HG03378 (cell line): ENCODE measurements at regions not wholly inside any gene's neighbourhood (a gene's known extent, or its start where the extent isn't known, plus 50 kb on each side); places are given as distances from the start of the nearest gene placed in this dataset.

Experiments used
- ATAC-seq: cut with Tn5 transposase; IDR thresholded peaks from one replicate; pipeline ENCODE4 v1.9.1; 2021; ENCODE audit warnings: mild to moderate bottlenecking, moderate library complexity; ENCODE audit not compliant: unreplicated experiment

DNA sequence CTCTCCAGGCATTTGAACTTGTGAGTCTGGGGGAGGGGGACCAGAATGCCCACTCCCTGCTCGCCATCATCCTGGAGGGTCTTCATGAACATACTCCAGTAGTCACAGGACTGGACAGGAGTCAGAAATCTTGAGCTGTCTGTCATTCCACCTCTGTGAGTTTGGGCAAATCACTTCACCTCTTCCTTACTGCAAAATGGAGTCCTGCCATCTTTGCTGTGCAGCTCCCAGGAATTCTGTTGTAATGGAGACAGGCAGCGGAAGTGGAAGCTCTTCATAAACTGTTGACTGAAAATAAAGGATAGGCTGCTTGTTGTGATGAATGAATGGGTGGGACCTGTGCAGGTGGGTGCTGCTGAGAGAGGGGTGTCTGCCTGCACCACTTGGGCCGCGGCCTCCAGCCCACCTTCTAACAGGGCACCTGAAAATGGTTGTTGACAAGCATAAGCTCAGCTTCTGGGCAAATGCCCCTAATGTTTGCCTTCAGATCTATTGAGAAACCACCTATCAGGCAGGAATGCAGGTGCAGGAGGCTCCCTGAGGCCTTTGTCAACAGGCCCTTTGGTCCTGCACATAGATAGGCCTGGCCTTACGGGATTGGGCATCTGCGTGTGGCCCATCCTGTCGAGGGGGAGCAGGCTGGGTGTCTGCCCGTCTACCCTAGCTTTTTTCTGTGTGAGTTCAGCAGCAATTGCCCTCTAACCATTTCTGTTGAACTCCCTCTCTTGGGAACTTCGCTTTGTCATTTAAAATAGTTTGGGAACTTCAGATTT lies 321.0 kb downstream of the RPS6KC1 start:
- ATAC-seq = no peak

DNA sequence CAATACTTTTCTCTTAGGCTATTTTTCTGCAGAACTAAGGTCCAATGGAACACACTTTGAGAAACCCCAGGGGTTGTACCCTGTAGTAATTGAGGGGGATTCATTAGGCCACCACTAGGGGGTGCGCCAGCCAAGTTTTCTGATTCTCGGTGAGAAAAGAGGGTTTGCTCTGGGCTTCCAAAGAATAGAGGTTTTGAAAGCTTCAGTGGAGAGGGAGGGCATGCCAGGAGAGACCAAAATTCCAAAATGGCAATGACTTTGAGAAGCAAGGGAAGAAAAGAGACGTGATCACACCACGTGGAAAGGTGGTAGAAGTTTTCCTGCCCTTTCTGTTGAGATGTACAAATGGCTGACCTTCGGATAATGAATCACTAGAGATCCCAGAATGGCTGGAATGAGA lies 323.3 kb downstream of the RPS6KC1 start:
- peak; percentile 94 for ATAC-seq

DNA sequence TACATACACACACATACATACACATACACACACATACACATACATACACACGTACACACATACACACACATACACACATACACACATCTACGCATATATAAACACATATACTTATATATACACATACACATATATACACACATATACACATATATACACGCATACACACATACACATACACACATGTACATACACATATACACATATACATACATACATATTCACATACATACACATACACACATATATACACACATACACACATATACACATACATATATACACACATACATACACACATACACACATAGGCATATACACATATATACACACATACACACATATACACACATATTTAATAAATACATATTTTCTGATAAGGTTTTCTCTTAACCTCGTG lies 324.0 kb downstream of the RPS6KC1 start:
- ATAC-seq = no peak

DNA sequence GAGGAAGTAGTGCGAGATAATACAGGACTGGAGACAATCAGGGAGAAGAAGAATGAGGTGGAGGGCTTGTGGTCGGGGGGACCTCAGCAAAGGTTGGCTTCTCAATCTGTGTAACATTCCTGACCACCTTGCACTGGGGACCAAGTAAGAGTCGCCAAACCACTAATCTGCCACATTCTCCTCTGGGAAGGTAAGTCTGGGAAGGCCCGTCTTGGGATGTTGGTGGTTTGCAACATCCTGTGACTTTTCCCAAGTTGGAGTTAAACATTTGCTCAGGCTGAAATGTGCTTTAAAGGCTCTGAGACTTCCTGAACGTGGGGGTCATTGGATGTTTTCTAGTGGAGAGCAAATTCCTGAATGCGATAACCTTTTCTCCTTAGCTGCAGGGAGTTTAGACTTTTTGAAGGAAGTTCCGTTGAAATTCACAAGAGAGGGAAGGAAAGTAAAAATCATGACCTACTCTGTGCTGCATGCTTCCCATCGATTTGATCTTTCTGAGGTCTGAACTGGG lies 325.9 kb downstream of the RPS6KC1 start:
- no peak for ATAC-seq

GRCh38 chr1:213380865-213381264 lies 329.8 kb downstream of the RPS6KC1 start:
- ATAC-seq = no peak

DNA sequence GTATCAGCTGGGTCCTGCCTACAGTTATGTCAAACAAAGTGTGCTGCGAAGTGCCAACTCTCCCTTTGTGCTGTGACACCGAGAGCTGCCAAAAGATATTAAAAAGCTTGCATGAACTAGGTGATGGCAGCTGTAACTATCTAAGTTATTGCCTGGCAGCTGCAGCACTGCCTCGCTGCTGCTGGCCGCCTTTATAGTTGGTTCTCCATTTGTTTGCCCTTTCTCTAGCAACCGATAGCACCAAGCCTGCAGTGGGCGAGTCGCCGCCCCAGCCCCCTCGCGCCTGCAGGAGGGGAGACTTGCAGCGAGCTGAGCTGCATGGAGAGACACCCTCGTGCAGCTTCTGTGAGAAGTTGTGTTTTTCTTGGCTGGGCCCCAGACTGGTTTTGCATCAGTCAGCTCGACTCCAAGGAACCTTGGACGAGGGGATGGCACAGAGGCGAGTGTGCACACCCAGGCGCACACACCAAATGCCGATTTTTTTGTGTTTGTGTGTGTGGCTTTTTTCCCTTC lies 330.6 kb downstream of the RPS6KC1 start:
- ATAC-seq = no peak

DNA sequence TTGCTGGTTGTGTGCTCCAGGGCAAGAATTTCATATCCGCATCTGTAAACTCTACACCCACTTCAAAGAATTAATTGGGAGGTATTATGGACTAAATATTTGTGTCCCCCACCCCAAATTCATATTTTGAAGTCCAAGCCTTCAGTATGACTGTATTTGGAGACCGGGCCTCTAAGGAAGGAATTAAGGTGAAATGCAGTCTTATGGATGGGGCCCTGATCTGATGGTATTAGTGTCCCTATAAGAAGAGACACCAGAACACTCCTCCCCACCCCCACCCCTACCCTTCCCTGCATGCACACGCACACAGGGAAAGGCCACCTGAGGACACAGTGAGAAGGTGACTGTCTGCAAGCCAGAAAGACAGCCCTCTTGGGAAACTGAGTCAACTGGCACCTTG lies 332.4 kb downstream of the RPS6KC1 start:
- ATAC-seq = no peak

GRCh38 chr1:213385201-213385600 lies 334.2 kb downstream of the RPS6KC1 start:
- no peak for ATAC-seq

GRCh38 chr1:213385806-213386324 lies 334.8 kb downstream of the RPS6KC1 start:
- no peak for ATAC-seq

- ATAC-seq = no peak
Measured at GRCh38 chr1:213387380-213388015, 336.5 kb downstream of the RPS6KC1 start.

- no peak for ATAC-seq
Measured at GRCh38 chr1:213388199-213388598, 337.2 kb downstream of the RPS6KC1 start.

- no peak for ATAC-seq
Measured at GRCh38 chr1:213389061-213389581, 338.1 kb downstream of the RPS6KC1 start.

DNA sequence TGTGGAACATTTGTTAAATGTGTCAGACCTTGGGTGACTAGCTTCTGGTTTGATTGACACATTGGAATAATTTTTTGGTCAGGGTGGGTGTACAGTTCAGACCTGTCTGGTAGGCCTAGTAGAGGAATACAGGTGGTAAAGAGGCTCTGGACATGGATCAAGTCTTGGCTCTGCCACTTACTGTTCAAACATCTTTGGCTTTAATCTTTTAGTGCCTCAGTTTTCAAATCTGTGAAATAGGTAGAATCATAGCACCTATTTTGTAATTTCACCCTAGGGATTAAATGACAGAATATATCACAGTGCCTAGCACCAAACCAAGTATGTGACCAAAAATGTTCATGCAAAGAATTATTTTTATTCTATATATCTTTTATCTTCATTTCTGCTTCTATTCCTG lies 340.4 kb downstream of the RPS6KC1 start:
- no peak for ATAC-seq

- no peak for ATAC-seq
Measured at GRCh38 chr1:213393860-213394259, 342.8 kb downstream of the RPS6KC1 start.

GRCh38 chr1:213394837-213395236 lies 343.8 kb downstream of the RPS6KC1 start:
- ATAC-seq = no peak

DNA sequence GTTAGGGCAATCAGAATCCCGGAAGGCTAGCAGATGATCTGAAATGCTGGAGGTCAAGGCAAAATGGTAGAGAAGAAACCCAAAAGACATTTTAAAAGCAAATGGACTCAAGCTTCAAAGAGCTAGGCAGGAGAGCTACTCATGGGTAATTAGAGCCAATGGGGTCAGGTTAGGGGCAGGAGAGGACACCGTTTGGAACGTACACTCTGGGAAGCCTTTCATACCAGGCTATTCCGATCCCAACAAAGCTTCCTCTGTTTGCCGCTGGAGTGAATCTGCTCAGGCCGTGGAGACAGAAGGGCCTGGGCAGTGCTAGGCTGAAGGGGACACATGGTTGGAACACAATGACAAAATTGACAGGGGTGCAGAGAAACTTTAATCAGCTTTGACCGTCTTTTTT lies 346.6 kb downstream of the RPS6KC1 start:
- no peak for ATAC-seq

GRCh38 chr1:213399695-213400094 lies 348.7 kb downstream of the RPS6KC1 start:
- ATAC-seq = no peak

GRCh38 chr1:213409208-213409631 lies 358.2 kb downstream of the RPS6KC1 start:
- no peak for ATAC-seq

DNA sequence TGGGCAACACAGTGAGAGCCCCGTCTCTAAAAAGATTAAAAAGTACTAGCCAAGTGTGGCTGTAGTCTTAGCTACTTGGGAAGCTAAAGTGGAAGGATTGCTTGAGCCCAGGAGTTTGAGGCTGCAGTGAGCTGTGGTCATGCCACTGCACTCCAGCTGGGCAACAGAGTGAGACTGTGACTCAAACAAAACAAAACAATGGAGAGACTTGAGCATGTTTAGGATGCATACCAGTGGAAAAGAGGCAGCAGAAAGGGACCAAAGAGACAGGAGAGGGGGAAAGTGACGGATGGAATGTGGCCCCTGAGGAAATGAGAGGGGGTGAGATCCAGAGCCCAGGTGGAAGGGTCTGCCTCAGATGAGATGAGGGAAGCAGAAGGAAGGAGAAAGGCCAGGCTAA lies 358.9 kb downstream of the RPS6KC1 start:
- no peak for ATAC-seq

- ATAC-seq = no peak
Measured at GRCh38 chr1:213414346-213414745, 363.3 kb downstream of the RPS6KC1 start.

- no peak for ATAC-seq
Measured at GRCh38 chr1:213414911-213415310, 363.9 kb downstream of the RPS6KC1 start.
